Activated naive CD4-positive, alpha-beta T cell treated with anti-CD3 and anti-CD28 coated beads, Interleukin-2, amount 50 U/mL, for 16 hours (primary cell): ENCODE measurements at regions not wholly inside any gene's neighbourhood (a gene's known extent, or its start where the extent isn't known, plus 50 kb on each side); places are given as distances from the start of the nearest gene placed in this dataset.

Source experiments
- DNase-seq: peaks from one replicate; pipeline ENCODE4 v3.0.0-alpha.2; 2020

DNA sequence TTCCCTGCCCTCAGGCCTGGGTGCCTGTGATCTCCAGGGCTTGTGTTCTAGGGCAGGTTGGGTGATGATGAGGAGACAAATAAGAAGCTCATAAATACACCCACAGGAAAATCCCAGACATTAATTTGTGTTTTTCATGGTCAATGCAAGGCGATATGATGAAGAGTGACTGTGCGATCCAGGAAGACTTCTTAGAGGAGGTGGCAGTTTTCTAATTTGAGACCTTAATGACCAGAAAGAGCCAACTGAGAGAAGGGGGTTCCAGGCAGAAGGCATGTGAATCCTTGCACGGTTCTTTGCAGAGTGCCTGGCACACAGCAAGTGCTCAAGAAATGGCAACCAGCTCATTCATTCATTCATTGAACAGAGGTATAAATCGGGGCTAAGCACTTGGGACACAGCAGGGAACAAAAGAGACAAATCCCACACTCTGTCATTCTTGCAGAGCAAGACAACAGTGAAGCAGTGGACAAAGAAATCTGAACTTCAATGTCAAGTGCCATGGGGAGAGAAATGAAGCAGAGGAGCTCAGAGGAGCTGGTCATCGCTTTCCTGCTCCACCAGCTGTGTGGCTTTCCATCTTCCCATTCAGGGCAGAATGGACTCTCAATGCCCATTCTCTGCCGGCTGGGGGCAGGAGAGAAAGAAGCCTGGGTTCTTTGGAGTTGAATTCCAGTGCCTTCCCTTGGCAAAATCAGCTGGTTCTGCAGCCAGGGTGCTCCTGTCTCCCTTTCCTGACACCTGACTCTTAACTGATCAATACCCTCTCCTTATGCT, 128.3 kb downstream of the AACS start:
- no peak for DNase-seq

DNA sequence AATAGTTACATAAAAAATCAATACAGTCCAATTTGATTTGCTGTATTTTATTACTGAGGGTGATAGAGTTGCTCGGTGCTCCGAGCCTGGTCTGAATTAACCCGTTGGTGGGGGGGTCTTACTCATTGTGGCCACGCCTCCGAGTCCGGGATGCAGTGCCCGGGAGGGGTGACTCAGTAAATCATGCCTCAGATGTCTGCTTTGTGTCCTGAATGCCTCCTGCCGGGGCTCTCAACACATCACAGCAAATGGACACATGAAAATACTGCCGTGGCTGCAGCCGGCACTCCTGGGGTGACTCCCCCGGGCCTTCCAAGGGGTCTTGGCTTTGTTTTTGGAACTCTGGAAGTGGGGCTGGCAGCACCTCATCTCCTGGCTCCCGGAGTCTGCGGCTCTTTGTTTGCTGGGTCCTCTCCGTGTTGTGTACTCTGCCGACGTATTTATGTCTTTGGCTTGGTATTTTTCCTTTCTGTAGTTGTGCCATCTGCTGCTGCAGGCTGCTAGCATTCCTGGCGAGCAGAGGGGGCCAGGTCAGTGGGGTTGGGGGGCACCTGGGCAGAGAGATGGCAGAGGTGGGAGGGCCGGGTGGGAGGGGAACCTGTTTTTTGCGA, 129.0 kb downstream of the AACS start:
- no peak for DNase-seq

DNA sequence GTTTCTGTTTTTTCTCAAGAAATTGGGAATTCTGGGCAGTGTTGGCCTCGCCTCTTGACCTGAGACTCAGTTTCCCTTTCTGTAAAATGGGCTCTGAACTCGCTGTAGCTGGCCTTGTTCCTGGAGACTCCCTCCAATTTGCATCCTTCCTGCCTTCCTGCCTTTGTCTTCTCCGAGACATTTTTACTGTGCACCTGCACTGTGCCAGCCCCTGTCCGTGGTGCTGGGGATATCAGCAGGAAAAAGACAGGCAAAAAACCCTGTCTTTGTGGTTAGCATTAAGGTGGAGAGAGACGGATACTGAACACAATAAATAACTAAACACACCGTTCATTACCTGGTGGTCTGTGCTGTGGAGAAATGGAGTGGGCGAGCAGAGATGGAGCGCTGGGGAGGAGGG, 129.8 kb downstream of the AACS start:
- DNase-seq, result no peak

DNA sequence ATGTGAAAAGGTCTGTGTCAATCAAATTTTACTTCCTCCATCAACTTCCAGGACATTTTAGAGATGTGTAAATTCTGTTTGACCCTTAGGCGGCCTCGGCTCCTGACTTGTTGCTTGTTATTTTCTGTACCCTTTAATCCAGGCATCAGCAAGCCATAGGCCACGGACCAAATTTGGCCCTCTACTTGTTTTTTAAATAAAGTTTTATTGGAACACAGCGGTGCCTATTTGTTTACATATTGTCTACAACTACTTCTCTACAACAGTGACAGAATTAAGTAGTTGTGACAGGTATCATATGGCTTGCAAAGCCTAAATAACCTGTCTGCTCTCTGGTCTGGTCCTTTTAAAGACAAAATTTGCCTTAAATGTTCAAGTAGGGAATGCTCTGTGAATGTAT, 132.1 kb downstream of the AACS start:
- no peak for DNase-seq

DNA sequence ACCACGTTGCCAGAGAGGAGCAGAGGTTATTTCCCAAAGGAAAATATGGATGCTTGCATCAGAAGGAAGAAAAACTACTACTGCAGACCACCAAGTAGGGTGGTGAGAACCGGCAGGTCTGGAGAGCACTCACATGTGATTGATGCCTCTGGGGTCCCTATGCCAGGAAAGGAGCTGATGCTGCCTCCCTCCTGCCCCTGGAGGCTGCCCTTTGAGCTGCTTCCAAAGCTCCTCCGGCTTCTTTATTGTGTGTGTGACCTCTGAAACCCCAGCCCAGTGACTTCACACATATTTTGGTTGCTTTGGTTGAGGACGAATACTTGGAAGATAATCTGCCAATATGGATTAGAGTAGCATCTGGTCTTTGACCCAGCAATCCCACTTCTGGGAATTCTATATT, 133.4 kb downstream of the AACS start:
- DNase-seq, result no peak

DNA sequence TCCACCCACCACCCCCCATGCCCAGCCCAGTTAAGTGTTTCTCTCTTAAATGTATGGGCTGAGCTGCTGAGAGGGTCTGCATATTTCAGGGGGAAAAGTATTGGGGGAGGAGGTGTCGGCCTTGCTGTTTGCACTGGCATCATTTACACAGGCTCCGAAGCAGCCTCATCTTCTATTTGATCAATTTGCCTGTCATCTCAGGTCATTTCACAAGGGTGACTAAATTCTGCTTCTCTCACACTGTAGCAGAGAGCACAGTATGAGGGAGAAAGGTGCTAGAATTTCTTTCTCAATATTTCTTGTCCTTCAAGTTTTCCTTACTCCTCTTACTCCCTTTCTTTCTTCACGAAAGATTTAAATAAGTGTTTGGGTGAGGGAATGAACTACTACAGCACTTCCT, 135.9 kb downstream of the AACS start:
- no peak for DNase-seq

DNA sequence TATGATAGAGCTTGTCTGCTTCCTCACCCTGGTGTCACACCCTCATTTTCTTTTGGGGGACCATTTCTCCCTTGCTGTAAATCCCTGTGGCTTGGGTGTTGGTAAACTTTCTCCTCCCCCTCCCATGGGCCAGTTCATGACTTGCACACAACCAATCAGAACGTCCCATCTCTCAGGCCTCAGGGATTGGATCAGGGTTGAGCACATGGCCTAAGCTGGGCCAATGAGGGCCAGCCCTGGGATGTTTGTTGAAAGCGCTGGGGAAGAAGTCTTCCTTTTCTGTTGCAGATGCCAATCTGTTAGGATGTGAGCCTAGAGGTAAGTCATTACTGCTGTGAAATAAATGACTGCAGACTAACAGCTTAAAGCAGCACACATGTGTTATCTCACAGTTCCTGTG, 136.7 kb downstream of the AACS start:
- DNase-seq, result no peak

DNA sequence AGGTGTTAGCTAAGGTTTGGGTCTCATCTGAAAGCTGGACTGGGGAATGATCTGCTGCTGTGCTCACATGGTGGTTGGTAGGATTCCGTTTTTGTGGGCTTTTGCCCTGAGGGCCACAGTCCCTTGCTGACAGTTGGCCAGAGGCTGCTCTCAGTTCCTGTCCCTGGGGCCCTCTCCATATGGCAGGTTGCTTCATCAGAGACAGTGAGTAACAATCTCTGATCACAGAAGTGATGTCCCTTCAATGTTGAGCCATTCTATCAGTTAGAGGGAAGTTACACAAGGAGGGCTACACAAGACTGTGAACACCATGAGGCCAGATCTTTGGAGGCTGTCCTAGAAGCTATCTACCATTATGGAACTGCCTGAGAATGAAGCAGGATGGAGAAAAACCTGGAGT, 137.2 kb downstream of the AACS start:
- DNase-seq, result no peak

DNA sequence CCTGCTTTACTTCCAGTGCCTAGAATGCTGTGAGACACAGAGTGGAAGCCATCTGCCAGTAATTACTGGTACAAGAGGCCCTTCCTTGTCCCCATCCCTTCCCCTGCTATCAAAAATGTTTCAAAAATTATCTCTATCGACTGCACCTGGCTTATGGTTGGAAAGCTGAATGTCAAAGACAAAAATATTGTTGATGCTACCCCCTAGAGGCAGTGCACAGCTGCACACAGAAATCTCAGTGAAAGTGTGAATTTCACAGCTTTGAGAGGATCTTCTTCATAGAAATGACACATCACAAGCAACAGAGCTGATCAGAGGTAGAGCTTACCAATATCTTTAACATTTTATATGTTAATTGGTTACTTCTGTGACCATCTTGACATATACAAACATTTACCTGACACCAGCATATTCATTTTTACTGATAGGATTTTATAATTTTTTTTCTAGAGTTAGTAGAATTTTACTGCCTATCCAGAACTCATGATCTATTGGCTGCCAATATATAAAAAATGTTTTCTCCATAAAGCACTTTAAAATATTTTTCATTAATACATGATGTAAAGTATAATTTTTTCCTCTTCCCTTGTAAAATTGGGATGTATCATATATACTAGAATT, 138.0 kb downstream of the AACS start:
- no peak for DNase-seq

DNA sequence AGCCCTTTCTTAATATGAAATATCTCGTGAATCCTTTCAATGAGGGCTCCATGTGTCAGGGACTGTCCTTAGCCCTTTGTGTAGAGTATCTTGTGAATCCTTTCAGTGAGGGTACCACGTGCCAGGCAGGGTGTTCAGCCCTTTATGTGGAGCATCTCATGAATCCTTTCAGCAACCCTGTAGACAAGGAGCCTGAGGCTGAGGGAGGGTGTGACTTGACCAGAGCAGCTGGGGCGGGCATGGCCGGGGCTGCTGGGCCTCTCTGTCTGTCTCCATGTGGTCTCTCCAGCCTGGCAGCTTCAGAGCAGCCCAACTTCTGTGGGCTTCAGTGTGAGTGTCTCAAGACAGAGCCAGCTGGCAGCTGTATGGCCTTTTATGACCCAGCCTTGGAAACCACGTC, 140.2 kb downstream of the AACS start:
- DNase-seq, result no peak

DNA sequence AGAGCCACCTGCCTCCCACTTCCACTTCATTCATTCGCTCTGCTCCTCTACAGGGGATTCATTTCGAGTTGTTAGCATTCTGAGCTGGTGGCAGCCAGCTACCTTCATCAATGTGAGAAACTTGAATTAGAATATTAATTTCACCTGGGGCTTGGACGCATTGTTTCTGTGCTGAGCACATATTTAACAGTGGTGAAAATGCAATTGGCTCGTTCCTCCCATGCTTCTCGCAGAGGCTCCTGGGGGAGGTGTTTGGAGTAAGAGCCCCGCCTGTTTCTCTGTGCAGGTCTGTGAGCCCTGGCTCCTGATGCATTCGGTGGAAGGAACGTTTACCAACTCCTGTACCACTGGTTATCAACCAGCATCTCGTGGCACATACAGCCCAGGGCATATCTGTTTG, 141.5 kb downstream of the AACS start:
- DNase-seq, result no peak

DNA sequence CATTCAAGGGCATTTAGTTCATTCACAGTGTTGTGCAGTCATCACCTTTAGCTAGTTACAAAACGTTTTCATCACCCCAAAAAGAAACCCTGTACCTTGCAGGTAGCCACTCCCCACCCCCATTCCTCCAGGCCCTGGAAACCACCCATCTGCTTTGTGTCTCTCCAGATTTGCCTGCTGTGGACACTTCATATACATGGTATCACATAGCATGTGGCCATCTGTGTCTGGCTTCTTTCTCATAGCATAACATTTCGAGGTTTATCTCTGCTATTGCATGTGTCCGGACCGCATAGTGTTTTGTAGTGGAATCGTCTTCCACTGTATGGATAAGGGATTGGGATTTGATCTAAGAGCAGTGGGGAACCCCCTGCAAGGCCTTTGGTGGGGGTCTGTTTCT, 143.1 kb downstream of the AACS start:
- no peak for DNase-seq

DNA sequence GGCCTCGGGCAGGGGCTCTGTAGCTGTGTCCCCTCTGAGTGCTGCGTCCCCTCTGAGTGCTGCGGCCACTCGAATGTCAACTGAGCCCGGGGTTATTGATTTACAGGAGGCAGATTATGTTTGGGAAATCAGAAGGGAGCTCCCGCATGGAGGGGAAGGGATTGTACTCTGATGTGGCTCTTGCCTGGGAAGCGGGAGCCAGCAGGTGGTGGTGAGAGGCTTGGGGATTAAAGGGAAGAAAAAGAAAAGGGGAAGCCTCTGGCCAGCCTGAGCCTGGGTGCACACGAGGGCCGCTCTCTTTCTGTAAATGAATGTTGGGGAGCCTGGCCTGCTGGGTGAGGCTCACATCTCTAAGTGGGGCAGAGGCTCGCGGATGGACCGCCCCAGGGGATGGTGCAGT, 143.7 kb downstream of the AACS start:
- DNase-seq, result no peak

DNA sequence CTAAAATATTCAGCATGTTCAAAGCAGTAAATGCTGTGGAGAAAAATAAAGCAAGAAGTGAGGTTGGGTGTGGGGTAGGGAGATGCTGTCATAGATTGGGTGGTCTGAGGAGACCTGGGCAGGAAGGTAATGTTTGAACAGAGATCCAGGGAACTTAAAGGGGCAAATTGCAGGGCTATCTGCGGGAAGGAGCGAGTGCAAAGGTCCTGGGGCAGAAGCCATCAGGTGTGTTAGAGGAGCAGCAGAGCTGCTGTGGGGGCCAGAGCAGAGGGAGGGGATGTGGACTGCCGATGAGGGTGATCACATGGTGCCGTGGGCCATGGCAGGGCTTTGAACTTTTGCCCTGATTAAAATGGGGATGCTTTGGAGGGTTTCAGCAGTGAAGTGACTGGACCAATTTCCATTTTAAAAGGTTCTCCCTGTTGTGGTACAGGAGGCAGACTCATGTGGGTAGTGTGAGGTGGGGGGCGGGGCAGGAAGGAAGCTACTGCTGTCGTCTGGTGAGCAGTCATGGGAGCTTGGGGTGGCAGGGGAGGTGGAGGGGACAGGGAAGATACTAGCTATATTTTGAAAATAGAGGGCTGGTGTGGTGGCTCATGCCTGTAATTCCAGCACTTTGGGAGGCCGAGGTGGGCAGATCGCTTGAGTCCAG, 145.0 kb downstream of the AACS start:
- no peak for DNase-seq

DNA sequence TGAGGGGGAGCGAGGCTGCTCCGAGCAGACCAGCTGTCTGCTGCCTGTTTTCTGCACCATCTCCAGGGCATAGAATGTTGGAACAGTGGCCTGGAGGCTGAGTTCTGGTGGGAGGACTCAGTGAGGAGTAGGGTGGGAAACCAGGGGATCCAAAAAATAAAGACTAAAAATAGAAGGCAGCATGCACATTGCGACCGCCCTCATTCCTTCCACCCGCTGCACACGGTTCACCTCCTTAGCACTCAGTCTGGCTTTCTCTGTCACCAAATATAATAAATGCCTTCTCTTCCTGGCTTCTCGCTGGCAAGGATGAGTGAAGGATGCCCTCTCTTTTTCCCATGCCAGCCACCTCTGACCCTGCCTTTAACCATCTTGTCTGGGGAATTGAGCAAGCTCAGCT, 146.2 kb downstream of the AACS start:
- DNase-seq, result no peak

DNA sequence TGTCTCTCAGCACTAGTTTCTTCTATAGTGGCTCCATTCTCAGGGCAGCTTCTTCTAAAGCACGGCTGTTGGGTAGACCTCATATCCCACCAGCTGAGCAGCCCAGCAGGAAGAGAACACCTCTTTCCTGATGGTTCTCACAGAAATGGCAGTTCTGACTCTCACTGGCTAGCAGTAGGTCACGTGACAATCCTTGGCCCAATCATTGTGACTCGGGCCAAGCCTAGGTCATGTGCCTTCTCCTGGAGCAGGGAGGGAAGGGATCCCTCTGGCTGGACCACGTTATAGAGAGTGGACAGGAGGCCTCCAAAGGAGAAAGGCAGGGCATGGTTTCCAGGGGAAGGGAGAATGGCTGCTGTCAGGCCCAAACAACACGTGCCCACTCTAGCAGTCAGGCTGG, 149.1 kb downstream of the AACS start:
- no peak for DNase-seq

DNA sequence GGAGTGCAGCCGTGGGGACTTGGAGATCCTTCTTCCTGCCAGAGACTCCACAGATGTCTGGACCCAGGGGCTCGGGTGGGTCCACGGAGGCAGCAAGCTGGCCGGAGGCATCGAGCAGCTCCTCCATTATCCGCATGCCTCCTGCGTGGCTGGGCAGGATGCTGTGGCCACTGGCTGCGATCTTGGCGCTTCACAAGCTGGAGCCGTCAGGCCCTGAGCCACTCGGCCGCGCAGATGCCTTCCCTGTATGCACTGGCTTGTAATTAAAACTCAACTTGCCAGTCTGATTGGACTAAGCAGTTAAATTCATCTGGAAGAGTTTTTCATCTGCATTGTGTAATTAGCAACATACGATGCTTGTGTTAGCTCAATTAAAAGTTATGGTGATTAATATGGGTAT, 151.5 kb downstream of the AACS start:
- DNase-seq, result no peak

DNA sequence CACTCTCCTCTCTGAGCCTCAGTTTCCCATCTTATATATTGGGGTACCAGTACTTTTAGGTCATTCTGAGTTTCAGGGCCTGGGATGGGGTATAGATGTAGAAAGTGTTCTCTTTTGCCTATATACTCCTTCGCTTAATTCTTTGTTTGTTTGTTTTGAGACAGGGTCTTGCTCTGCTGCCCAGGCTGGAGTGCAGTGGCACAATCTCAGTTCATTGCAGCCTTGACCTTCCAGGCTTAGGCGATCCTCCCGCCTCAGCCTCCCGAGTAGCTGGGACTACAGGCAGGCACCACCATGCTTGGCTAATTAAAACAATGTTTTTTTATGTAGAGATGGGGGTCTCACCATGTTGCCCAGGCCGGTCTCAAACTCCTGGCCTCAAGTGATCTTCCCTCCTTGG, 152.1 kb downstream of the AACS start:
- no peak for DNase-seq

DNA sequence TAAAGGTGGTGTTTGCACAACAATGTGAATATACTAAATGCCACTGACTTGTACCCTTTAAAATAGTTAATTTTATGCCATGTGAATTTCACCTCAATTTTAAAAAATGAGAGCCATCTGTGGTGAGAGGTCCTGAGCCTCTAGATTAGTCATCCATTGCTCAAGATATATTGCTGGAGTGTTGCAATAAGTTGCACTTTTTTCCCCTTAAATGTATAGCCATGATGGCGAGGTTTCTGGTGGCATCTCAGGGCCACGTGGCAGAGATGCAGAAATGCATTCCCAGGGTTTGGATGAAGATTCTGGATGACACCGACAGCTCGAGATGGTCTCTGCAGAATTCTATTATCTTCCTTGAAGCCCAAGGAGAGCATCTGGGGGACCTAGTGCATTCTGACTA, 153.7 kb downstream of the AACS start:
- no peak for DNase-seq

DNA sequence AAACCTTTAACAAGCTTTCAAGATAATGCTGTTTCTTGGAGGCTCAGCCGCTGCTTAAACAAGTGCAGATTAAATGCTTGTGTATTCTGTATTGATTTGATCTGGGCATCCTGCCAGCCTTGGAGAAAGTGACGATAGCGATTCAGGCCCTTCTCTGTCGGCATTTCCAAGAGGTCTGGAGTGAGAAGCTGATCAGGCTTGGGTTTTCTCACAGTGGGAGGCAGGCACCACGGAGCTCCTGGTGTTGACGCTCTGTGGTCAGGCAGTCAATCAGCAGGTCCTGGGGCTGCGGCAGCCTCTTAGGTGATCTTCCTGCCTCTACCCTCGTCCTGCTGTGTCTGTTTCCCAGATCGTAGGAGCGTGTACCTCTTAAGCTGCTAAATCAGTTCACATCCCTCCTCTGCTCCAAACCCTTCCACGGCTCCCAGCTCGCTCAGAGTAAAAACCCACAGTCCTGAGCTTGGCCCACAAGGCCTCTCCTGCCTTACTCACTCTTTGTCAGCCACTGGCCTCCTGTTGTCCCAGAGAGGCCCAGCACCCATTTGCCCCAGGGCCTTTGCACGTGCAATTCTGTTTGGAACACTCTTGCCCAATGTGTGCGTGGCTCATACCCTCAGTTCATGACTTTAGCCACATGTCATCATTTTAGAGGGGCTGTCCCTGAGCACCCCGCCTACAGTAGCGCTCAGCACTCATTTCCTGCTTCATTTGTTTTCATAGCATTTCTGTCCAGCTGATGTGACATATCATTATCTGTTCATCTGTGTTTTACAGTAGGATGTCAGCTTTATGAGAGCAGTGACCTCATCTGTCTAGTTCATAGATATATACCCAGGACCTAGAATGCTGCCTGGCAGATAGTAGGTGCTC, 155.4 kb downstream of the AACS start:
- DNase-seq, result no peak

DNA sequence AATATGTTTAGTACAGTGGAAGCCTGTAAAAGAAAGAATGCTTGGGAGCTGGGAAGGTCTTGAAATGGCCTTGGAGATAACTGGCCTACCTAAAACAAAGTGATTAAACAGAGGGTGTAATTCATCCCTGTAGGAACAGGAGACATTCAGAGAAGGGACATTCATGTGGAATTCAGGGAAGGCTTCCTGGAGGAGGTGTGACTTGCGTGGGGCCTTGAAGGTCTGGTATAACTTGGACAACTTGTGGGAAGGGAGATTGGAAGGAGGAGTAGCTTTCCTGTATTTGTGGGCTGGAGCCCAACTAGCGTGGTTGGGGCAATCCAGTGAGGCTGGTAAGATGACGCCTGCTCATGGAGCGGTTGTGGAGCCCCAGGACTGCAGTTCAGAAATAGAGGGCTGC, 156.4 kb downstream of the AACS start:
- no peak for DNase-seq

DNA sequence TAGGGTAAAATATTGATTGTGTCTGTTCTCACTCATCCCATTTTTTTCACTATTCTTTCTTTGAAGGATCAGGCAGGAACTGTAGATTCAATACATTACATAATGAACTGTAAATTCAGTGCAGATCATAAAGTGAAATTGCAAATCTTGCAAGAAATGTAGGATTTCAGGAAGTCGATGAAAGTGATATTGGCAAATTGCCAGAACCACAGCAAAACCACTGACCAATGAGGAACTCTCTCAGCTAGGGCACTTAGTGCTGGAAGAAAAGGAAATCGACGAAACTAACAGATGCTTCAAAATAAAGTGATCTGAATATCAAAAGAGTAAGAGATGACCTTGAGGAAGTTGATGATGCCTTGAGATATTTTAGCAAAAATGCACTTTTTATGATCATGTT, 157.6 kb downstream of the AACS start:
- no peak for DNase-seq

DNA sequence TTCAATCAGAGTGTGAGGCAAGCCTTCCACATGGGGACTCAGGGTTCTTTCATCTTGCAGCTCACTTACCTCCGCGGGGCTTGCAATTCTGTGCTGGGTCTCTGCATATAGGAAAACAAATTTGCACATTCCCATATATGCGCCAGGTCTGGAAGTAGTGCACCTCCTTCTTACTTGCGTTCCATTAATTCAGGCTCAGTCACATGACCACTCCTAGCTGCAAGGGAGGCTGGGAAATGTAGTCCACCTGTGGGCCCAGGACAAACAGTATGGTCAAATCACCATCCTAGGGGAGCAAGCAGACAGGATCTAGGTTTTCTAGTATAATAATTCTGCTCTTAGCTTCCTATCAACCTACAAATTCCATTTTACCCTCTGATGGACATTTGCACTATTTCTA, 160.4 kb downstream of the AACS start:
- DNase-seq, result no peak
